HepG2 (cell line): ENCODE measurements at regions not wholly inside any gene's neighbourhood (a gene's known extent, or its start where the extent isn't known, plus 50 kb on each side); places are given as distances from the start of the nearest gene placed in this dataset.

Experiments
- ARID3A ChIP-seq: IDR thresholded peaks from 2 replicates; pipeline ENCODE4 v1.6.1; 2012; ENCODE audit warnings: low read depth, low read length, improper control_type of control experiment
- CTCF ChIP-seq: sonication (generic); formaldehyde crosslinking; IDR thresholded peaks from 2 replicates; pipeline ENCODE4 v1.5.0; 2020; ENCODE audit warnings: mild to moderate bottlenecking, missing genetic modification reagents, moderate library complexity
- EEA1 ChIP-seq: sonication (generic); formaldehyde crosslinking; IDR thresholded peaks from 2 replicates; pipeline ENCODE4 v1.5.1; 2020; ENCODE audit warnings: mild to moderate bottlenecking, missing genetic modification reagents, borderline replicate concordance
- ETV5 ChIP-seq: IDR thresholded peaks from 2 replicates; pipeline ENCODE4 v1.6.1; 2018; ENCODE audit warnings: missing biosample characterization, missing genetic modification reagents, inconsistent platforms, borderline replicate concordance
- FOSL1 ChIP-seq: sonication (generic); formaldehyde crosslinking; IDR thresholded peaks from 2 replicates; pipeline ENCODE4 v1.9.0; 2021; ENCODE audit warnings: missing genetic modification reagents, borderline replicate concordance
- PATZ1 ChIP-seq: sonication (generic); formaldehyde crosslinking; IDR thresholded peaks from 2 replicates; pipeline ENCODE4 v1.4.0; 2020; ENCODE audit warnings: missing genetic modification reagents
- PRDM15 ChIP-seq: sonication (generic); formaldehyde crosslinking; IDR thresholded peaks from 2 replicates; pipeline ENCODE4 v1.4.0; 2020; ENCODE audit warnings: missing genetic modification reagents
- RAD21 ChIP-seq: fragments of 450-650 bp; formaldehyde crosslinking; IDR thresholded peaks from 2 replicates; pipeline ENCODE4 v1.5.0; 2020; ENCODE audit warnings: mild to moderate bottlenecking
- RNF2 ChIP-seq: fragments of 450-650 bp; conservative IDR thresholded peaks from 2 replicates; pipeline ENCODE4 v1.6.1; 2016; ENCODE audit warnings: low read depth
- WIZ ChIP-seq: sonication (generic); formaldehyde crosslinking; IDR thresholded peaks from 2 replicates; pipeline ENCODE4 v1.5.1; 2020; ENCODE audit warnings: mild to moderate bottlenecking, missing genetic modification reagents
- YEATS4 ChIP-seq: sonication (generic); formaldehyde crosslinking; IDR thresholded peaks from 2 replicates; pipeline ENCODE4 v1.4.0; 2020; ENCODE audit warnings: missing genetic modification reagents, borderline replicate concordance

- TF ChIP-seq PRDM15 (CRISPR knock-in tag) (no peak), ETV5 (no peak), PATZ1 (CRISPR knock-in tag) (no peak), YEATS4 (CRISPR knock-in tag) (no peak), RNF2 (no peak), FOSL1 (CRISPR knock-in tag) (no peak), EEA1 (CRISPR knock-in tag) (no peak), RAD21 (CRISPR knock-in tag) (no peak), ARID3A (no peak), WIZ (CRISPR knock-in tag) (no peak), CTCF (CRISPR knock-in tag) (no peak)
Measured at GRCh38 chr1:72355899-72356298, 73.6 kb upstream of the NEGR1 start.
